ENCODE measurements at regions not wholly inside any gene's neighbourhood (a gene's known extent, or its start where the extent isn't known, plus 50 kb on each side); places are given as distances from the start of the nearest gene placed in this dataset.

- TF ChIP-seq CTCF (IDR thresholded peaks at IDR 0.05), result no peak
- no peak for TF ChIP-seq POLR2AphosphoS5 (IDR thresholded peaks at IDR 0.05)
These were observed 424.9 kb upstream of the DPP6 start for GRCh38 chr7:153627323-153627722.

Measured in prostate gland (tissue), 2 donors.